Neural progenitor cell (in vitro differentiated cells): ENCODE measurements at regions not wholly inside any gene's neighbourhood (a gene's known extent, or its start where the extent isn't known, plus 50 kb on each side); places are given as distances from the start of the nearest gene placed in this dataset.
A peak's percentile ranks its signal among the peaks of the same experiment; 100 is the strongest.

ENCODE experiments used
- DNase-seq: peaks from one replicate; pipeline ENCODE4 v3.0.0-alpha.2; 2016; ENCODE audit warnings: low spot score
- H2AFZ ChIP-seq: fragments of 200-600 bp; sonication (generic); replicated peaks from 2 replicates; pipeline ENCODE4 v1.6.1; 2016; ENCODE audit warnings: antibody characterized with exemption
- H3F3A ChIP-seq: fragments of 200-600 bp; sonication (generic); 2 replicates; pipeline ENCODE4 v1.6.1; 2016; ENCODE audit warnings: antibody characterized with exemption, low read depth
- H3K27ac ChIP-seq: fragments of 200-600 bp; sonication (generic); 2 replicates; pipeline ENCODE4 v1.5.1; 2016; ENCODE audit warnings: mild to moderate bottlenecking
- H3K27me3 ChIP-seq: fragments of 200-600 bp; sonication (generic); 2 replicates; pipeline ENCODE4 v1.6.1; 2016; ENCODE audit warnings: mild to moderate bottlenecking, moderate library complexity
- H3K36me3 ChIP-seq: fragments of 200-600 bp; sonication (generic); 2 replicates; pipeline ENCODE4 v1.5.1; 2016
- H3K4me1 ChIP-seq: fragments of 200-600 bp; sonication (generic); 2 replicates; pipeline ENCODE4 v1.6.1; 2016; ENCODE audit warnings: mixed run types
- H3K4me2 ChIP-seq: fragments of 200-600 bp; sonication (generic); 2 replicates; pipeline ENCODE4 v1.6.1; 2016
- H3K4me3 ChIP-seq: fragments of 200-600 bp; sonication (generic); 2 replicates; pipeline ENCODE4 v1.5.1; 2016
- H3K79me2 ChIP-seq: fragments of 200-600 bp; sonication (generic); 2 replicates; pipeline ENCODE4 v1.6.1; 2016; ENCODE audit warnings: low read depth
- H3K9ac ChIP-seq: fragments of 200-600 bp; sonication (generic); 2 replicates; pipeline ENCODE4 v1.6.1; 2016
- H3K9me3 ChIP-seq: fragments of 200-600 bp; sonication (generic); 2 replicates; pipeline ENCODE4 v1.5.1; 2016; ENCODE audit warnings: low read depth
- H4K20me1 ChIP-seq: fragments of 200-600 bp; sonication (generic); 2 replicates; pipeline ENCODE4 v1.6.1; 2016; ENCODE audit warnings: low read depth
- H3K27ac Mint-ChIP-seq: 3 replicates; pipeline ENCODE4 v1.8.0; 2021; ENCODE audit warnings: mixed read lengths
- H3K27me3 Mint-ChIP-seq: 2 replicates; pipeline ENCODE4 v1.8.0; 2022; ENCODE audit warnings: low read depth, mild to moderate bottlenecking, inconsistent platforms, moderate library complexity, mixed read lengths; ENCODE audit not compliant: insufficient read depth
- H3K36me3 Mint-ChIP-seq: 3 replicates; pipeline ENCODE4 v1.8.0; 2021; ENCODE audit warnings: mixed read lengths
- H3K4me1 Mint-ChIP-seq: 3 replicates; pipeline ENCODE4 v1.8.0; 2021; ENCODE audit warnings: mixed read lengths
- H3K4me3 Mint-ChIP-seq: 3 replicates; pipeline ENCODE4 v1.8.0; 2021; ENCODE audit warnings: mild to moderate bottlenecking, moderate library complexity, mixed read lengths
- H3K9me3 Mint-ChIP-seq: 3 replicates; pipeline ENCODE4 v1.8.0; 2020; ENCODE audit warnings: mixed read lengths
- CTCF ChIP-seq: fragments of 200-600 bp; sonication (generic); IDR thresholded peaks from 2 replicates; pipeline ENCODE4 v1.5.1; 2017; ENCODE audit warnings: antibody characterized with exemption, mild to moderate bottlenecking
- EZH2 ChIP-seq: fragments of 200-600 bp; sonication (generic); IDR thresholded peaks from 2 replicates; pipeline ENCODE4 v1.6.1; 2017; ENCODE audit warnings: antibody characterized with exemption, mild to moderate bottlenecking, moderate library complexity
- EZH2phosphoT487 ChIP-seq: fragments of 200-600 bp; sonication (generic); IDR thresholded peaks from 2 replicates; pipeline ENCODE4 v1.6.1; 2017; ENCODE audit warnings: antibody characterized with exemption

DNA sequence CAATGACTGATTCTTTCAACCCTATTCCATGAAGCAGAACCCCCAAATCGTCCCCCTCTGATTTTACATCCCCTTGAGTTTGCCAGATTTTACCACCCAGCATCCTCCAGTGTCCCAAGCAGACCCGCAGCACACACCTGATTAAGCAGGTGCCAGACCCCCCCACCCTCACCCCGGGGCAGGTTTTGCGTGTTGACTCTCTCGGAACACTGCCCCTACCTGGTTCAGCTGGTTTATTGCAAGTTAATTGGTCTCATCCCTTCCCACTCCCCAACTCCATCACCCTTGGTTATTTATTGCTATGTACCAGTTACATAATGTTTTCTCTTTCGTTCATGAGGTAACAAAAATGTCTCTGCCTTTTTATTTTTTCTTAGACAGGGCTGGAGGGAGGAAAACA, 258.4 kb downstream of the BCOR start:
- Histone ChIP-seq H3K4me1 (peaks cover 25% of the 10 kb centered on the region), H3K27ac (no peak overlapping the region), H3K9ac (no peak overlapping the region), H3K9me3 (no peaks in the 10 kb centered on the region), H3K79me2 (no peaks in the 10 kb centered on the region), H3K4me2 (no peak overlapping the region), H3K4me3 (no peak overlapping the region), H3F3A (no peaks in the 10 kb centered on the region), H3K27me3 (no peaks in the 10 kb centered on the region), H3K36me3 (no peaks in the 10 kb centered on the region), H2AFZ (no peak overlapping the region), H4K20me1 (no peaks in the 10 kb centered on the region)
- no peak overlapping the region for H3K27ac Mint-ChIP-seq
- H3K27me3 Mint-ChIP-seq, result peaks cover 2% of the 10 kb centered on the region
- DNase-seq, result no peak
- no peak overlapping the region for H3K4me3 Mint-ChIP-seq
- peaks cover 12% of the 10 kb centered on the region for H3K9me3 Mint-ChIP-seq
- no peaks in the 10 kb centered on the region for H3K36me3 Mint-ChIP-seq
- peaks cover 26% of the 10 kb centered on the region for H3K4me1 Mint-ChIP-seq
- TF ChIP-seq EZH2 (no peak), EZH2phosphoT487 (no peak), CTCF (peak; percentile 21)

DNA sequence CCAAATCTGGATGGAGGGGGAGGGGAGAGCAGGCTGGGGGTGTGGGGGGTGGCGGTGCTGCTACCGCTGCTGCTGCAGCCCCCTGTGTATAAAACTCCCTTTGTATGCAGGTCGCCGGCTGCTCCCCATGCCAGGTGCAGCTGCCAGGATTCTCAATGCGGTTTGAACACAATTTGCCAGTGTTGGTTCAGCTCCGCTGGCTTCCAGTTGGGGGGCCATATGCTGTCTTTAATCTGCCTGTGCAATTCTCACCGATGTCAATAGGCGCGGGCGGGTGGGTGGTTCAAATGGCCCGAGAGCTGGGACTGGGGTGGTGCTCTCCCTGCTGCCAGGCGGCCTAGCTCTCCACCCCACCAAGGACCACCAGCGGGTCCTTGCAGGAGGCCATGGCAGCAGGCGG, 257.6 kb downstream of the BCOR start:
- Histone ChIP-seq H3F3A (no peaks in the 10 kb centered on the region), H3K9me3 (no peaks in the 10 kb centered on the region), H3K4me1 (peaks cover 25% of the 10 kb centered on the region), H3K27ac (no peak overlapping the region), H4K20me1 (no peaks in the 10 kb centered on the region), H3K27me3 (no peaks in the 10 kb centered on the region), H3K9ac (no peak overlapping the region), H3K36me3 (no peaks in the 10 kb centered on the region), H3K4me2 (no peak overlapping the region), H2AFZ (no peak overlapping the region), H3K79me2 (no peaks in the 10 kb centered on the region), H3K4me3 (no peak overlapping the region)
- peaks cover 12% of the 10 kb centered on the region for H3K9me3 Mint-ChIP-seq
- TF ChIP-seq CTCF, result no peak
- no peak for TF ChIP-seq EZH2phosphoT487
- TF ChIP-seq EZH2, result no peak
- H3K4me3 Mint-ChIP-seq, result no peak overlapping the region
- H3K4me1 Mint-ChIP-seq, result peaks cover 29% of the 10 kb centered on the region
- no peak overlapping the region for H3K27ac Mint-ChIP-seq
- H3K27me3 Mint-ChIP-seq, result peaks cover under 1% of the 10 kb centered on the region
- no peaks in the 10 kb centered on the region for H3K36me3 Mint-ChIP-seq
- DNase-seq, result no peak

GRCh38 chrX:39840581-39841093, 257.1 kb downstream of the BCOR start:
- H3K4me3 ChIP-seq, result no peak overlapping the region
- H4K20me1 ChIP-seq, result no peaks in the 10 kb centered on the region
- H3K4me2 ChIP-seq, result no peak overlapping the region
- no peak overlapping the region for H3K9ac ChIP-seq
- DNase-seq, result no peak
- H3K36me3 Mint-ChIP-seq, result no peaks in the 10 kb centered on the region
- peaks cover 25% of the 10 kb centered on the region for H3K4me1 ChIP-seq
- no peak overlapping the region for H3K4me3 Mint-ChIP-seq
- no peaks in the 10 kb centered on the region for H3K36me3 ChIP-seq
- no peaks in the 10 kb centered on the region for H3K27me3 ChIP-seq
- peak overlapping the region; percentile 37 for H2AFZ ChIP-seq
- TF ChIP-seq EZH2phosphoT487 (no peak), CTCF (no peak), EZH2 (no peak)
- H3K4me1 Mint-ChIP-seq, result peaks cover 30% of the 10 kb centered on the region
- no peaks in the 10 kb centered on the region for H3F3A ChIP-seq
- H3K27ac Mint-ChIP-seq, result peak overlapping the region; percentile 92
- H3K9me3 Mint-ChIP-seq, result peaks cover 12% of the 10 kb centered on the region
- no peaks in the 10 kb centered on the region for H3K9me3 ChIP-seq
- H3K79me2 ChIP-seq, result no peaks in the 10 kb centered on the region
- H3K27me3 Mint-ChIP-seq, result no peaks in the 10 kb centered on the region
- H3K27ac ChIP-seq, result no peak overlapping the region
